ENCODE measurements at regions not wholly inside any gene's neighbourhood (a gene's known extent, or its start where the extent isn't known, plus 50 kb on each side); places are given as distances from the start of the nearest gene placed in this dataset.

- TF ChIP-seq USF1 (IDR thresholded peaks at IDR 0.05) (no peak), EP300 (IDR thresholded peaks at IDR 0.05; ENCODE audit: borderline replicate concordance) (no peak), YY1 (IDR thresholded peaks at IDR 0.05; ENCODE audit: low read depth) (no peak), ZBTB7A (IDR thresholded peaks at IDR 0.05; ENCODE audit: low read depth) (no peak), EGR1 (IDR thresholded peaks at IDR 0.05) (no peak), TEAD4 (IDR thresholded peaks at IDR 0.05) (no peak), RAD21 (IDR thresholded peaks at IDR 0.05; ENCODE audit: low read depth) (no peak), FOXM1 (IDR thresholded peaks at IDR 0.05; ENCODE audit: borderline replicate concordance, low read depth) (no peak), REST (IDR thresholded peaks at IDR 0.05; ENCODE audit: low read depth) (no peak), MAX (IDR thresholded peaks at IDR 0.05) (no peak), TAF1 (IDR thresholded peaks at IDR 0.05; ENCODE audit: low read depth) (no peak), CEBPB (IDR thresholded peaks at IDR 0.05) (no peak), NFIC (IDR thresholded peaks at IDR 0.05) (no peak), TCF12 (IDR thresholded peaks at IDR 0.05; ENCODE audit: low read depth) (no peak)
Observed at GRCh38 chr1:222894331-222894730, 79.5 kb downstream of the DISP1 start.

GRCh38 chr1:222896630-222897526 lies 82.0 kb downstream of the DISP1 start:
- TF ChIP-seq USF1 (IDR thresholded peaks at IDR 0.05) = no peak
- TF ChIP-seq TAF1 (IDR thresholded peaks at IDR 0.05; ENCODE audit: low read depth) = no peak

DNA sequence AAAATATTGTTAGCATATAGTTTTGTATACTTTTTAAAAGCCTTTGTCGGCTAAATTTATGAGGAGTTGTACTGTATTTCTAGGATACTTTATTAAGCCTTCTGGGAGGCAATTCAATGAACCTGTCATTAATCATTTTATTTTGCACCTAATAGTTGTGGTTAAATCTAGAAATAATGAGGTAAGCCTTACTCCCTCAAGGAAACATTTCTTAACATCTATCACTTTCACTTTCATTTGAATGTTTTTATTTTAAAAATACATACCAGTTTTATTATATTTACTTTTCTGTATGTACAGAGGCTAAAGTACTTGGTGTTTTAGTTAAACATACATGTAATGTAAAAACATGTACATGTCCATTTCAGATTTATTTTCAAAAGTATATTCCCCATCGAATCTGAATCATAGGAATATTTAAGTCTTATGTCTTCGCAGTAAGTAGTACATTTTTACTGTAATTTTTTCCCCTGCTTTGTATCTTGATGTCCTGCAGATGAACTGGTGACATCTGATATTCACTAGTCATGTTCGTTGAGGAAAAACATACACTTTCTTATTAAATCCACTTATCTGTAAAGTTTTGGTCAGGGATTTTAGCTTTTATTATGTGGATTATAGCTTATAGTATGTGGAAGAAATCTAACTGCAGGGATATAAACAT lies 82.8 kb downstream of the DISP1 start:
- TF ChIP-seq USF1 (IDR thresholded peaks at IDR 0.05) (no peak), TEAD4 (IDR thresholded peaks at IDR 0.05) (no peak), CEBPB (IDR thresholded peaks at IDR 0.05) (no peak), YY1 (IDR thresholded peaks at IDR 0.05; ENCODE audit: low read depth) (no peak), FOXM1 (IDR thresholded peaks at IDR 0.05; ENCODE audit: borderline replicate concordance, low read depth) (no peak), RAD21 (IDR thresholded peaks at IDR 0.05; ENCODE audit: low read depth) (no peak), EGR1 (IDR thresholded peaks at IDR 0.05) (no peak)

GRCh38 chr1:222898191-222898527 lies 83.3 kb downstream of the DISP1 start:
- TF ChIP-seq TAF1 (IDR thresholded peaks at IDR 0.05; ENCODE audit: low read depth) = no peak

DNA sequence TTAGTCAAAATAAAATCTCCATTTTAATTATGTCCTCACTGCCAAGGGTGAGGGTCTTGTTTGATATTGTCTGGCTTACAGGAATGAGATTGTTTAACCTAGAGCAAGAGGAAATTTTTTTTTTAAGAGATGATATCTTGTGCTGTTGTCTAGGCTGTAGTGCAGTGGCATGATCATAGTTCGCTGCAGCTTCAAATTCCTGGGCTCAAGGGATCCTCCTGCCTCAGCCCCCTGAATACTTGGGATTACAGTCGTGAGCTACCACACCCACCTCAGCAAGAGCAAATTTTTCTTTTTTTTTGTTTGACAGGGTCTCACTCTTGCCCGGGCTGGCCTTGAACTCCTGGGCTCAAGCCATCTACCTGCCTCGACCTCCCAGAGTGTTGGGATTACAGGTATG lies 84.6 kb downstream of the DISP1 start:
- TF ChIP-seq RAD21 (IDR thresholded peaks at IDR 0.05; ENCODE audit: low read depth) (no peak), YY1 (IDR thresholded peaks at IDR 0.05; ENCODE audit: low read depth) (no peak), EP300 (IDR thresholded peaks at IDR 0.05; ENCODE audit: borderline replicate concordance) (no peak), TEAD4 (IDR thresholded peaks at IDR 0.05) (no peak), TCF12 (IDR thresholded peaks at IDR 0.05; ENCODE audit: low read depth) (no peak), CEBPB (IDR thresholded peaks at IDR 0.05) (no peak)

DNA sequence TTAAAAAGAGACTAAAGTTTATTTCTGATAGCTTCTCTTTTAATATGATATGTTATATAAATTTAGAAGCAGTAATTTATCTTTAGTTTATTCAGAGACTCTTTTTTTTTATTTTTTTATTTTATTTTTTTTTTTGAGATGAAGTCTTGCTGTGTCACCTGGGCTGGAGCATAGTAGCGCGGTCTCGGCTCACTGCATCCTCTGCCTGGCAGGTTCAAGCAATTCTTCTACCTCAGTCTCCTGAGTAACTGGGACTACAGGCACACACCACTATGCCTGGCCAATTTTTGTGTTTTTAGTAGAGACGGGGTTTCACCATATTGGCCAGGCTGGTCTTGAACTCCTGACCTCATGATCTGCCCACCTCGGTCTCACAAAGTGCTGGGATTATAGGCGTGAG lies 89.6 kb downstream of the DISP1 start:
- TF ChIP-seq CREB1 (IDR thresholded peaks at IDR 0.05; ENCODE audit: low read depth) (no peak), MAX (IDR thresholded peaks at IDR 0.05) (no peak), RAD21 (IDR thresholded peaks at IDR 0.05; ENCODE audit: low read depth) (no peak), TEAD4 (IDR thresholded peaks at IDR 0.05) (no peak), CEBPB (IDR thresholded peaks at IDR 0.05) (no peak), EP300 (IDR thresholded peaks at IDR 0.05; ENCODE audit: borderline replicate concordance) (no peak), TCF12 (IDR thresholded peaks at IDR 0.05; ENCODE audit: low read depth) (no peak), NFIC (IDR thresholded peaks at IDR 0.05) (no peak), TAF1 (IDR thresholded peaks at IDR 0.05; ENCODE audit: low read depth) (no peak), USF1 (IDR thresholded peaks at IDR 0.05) (no peak), FOXM1 (IDR thresholded peaks at IDR 0.05; ENCODE audit: borderline replicate concordance, low read depth) (no peak), EGR1 (IDR thresholded peaks at IDR 0.05) (no peak), YY1 (IDR thresholded peaks at IDR 0.05; ENCODE audit: low read depth) (no peak), ZBTB7A (IDR thresholded peaks at IDR 0.05; ENCODE audit: low read depth) (no peak), REST (IDR thresholded peaks at IDR 0.05; ENCODE audit: low read depth) (no peak)
